IMR-90 (cell line): ENCODE measurements at regions not wholly inside any gene's neighbourhood (a gene's known extent, or its start where the extent isn't known, plus 50 kb on each side); places are given as distances from the start of the nearest gene placed in this dataset.

Source experiments
- ATAC-seq: fragments of 200-7000 bp; cut with Tn5 transposase; 2 replicates; pipeline ENCODE4 v1.9.1; 2020; ENCODE audit warnings: low read depth, mild to moderate bottlenecking, moderate library complexity
- BruUV-seq: library from RNA; stranded (reverse); fragments of 400-500 nt; replicated peaks from 2 replicates; lab custom pipeline; 2021; lab: Mats Ljungman, UMichigan
- CTCF ChIA-PET: fragments of 300-600 bp; formaldehyde crosslinking; extraction: SDS; loops from one replicate; lab custom pipeline; 2021; ENCODE audit warnings: antibody characterized with exemption; lab: Yijun Ruan, JAX
- POLR2A ChIA-PET: fragments of 300-600 bp; sonication (Branson Sonifier 250); formaldehyde crosslinking; loops from one replicate; lab custom pipeline; 2022; ENCODE audit warnings: antibody characterized with exemption; ENCODE audit not compliant: unreplicated experiment; lab: Charles Lee
- DNase-seq: peaks from one replicate; pipeline ENCODE4 v3.0.0; 2013
- H2AFZ ChIP-seq: replicated peaks from 2 replicates; pipeline ENCODE3; 2013; ENCODE audit warnings: low read length, mild to moderate bottlenecking; ENCODE audit not compliant: poor library complexity
- H2AK5ac ChIP-seq: 2 replicates; pipeline ENCODE4 v1.6.1; 2013; ENCODE audit warnings: low read depth, low read length, inconsistent platforms
- H2AK9ac ChIP-seq: replicated peaks from 2 replicates; pipeline ENCODE3; 2013; ENCODE audit warnings: mild to moderate bottlenecking, low read depth, low read length, moderate library complexity; ENCODE audit not compliant: poor library complexity
- H2BK120ac ChIP-seq: 2 replicates; pipeline ENCODE4 v1.6.1; 2013; ENCODE audit warnings: low read depth, low read length, inconsistent platforms
- H2BK15ac ChIP-seq: 3 replicates; pipeline ENCODE4 v1.6.1; 2013; ENCODE audit warnings: low read depth, low read length, inconsistent platforms
- H2BK20ac ChIP-seq: 2 replicates; pipeline ENCODE4 v1.6.1; 2013; ENCODE audit warnings: low read depth, mild to moderate bottlenecking, inconsistent platforms, low read length, moderate library complexity
- H2BK5ac ChIP-seq: 2 replicates; pipeline ENCODE4 v1.6.1; 2013; ENCODE audit warnings: mild to moderate bottlenecking, low read depth, low read length, inconsistent platforms; ENCODE audit not compliant: poor library complexity, severe bottlenecking
- H3K14ac ChIP-seq: replicated peaks from 2 replicates; pipeline ENCODE4 v1.6.1; 2013; ENCODE audit warnings: low read depth, low read length, inconsistent platforms
- H3K18ac ChIP-seq: 2 replicates; pipeline ENCODE4 v1.6.1; 2013; ENCODE audit warnings: low read depth, low read length, control low read depth
- H3K23ac ChIP-seq: 2 replicates; pipeline ENCODE4 v1.6.1; 2013; ENCODE audit warnings: low read depth, low read length, inconsistent platforms
- H3K27ac ChIP-seq: 2 replicates; pipeline ENCODE4 v1.5.1; 2013; ENCODE audit warnings: mild to moderate bottlenecking, control low read depth, low read length; ENCODE audit not compliant: insufficient read depth
- H3K27me3 ChIP-seq: 2 replicates; pipeline ENCODE4 v1.6.1; 2013; ENCODE audit warnings: low read length; ENCODE audit not compliant: control insufficient read depth, insufficient read depth
- H3K36me3 ChIP-seq: 2 replicates; pipeline ENCODE4 v1.6.1; 2013; ENCODE audit warnings: low read length, mixed read lengths; ENCODE audit not compliant: control insufficient read depth, insufficient read depth
- H3K4ac ChIP-seq: 2 replicates; pipeline ENCODE4 v1.6.1; 2013; ENCODE audit warnings: low read depth, low read length, inconsistent platforms
- H3K4me1 ChIP-seq: 2 replicates; pipeline ENCODE4 v1.6.1; 2013; ENCODE audit warnings: low read length, mixed read lengths; ENCODE audit not compliant: control insufficient read depth, insufficient read depth
- H3K4me2 ChIP-seq: 2 replicates; pipeline ENCODE4 v1.6.1; 2013; ENCODE audit warnings: low read depth, mild to moderate bottlenecking, control low read depth, low read length, moderate library complexity
- H3K4me3 ChIP-seq: 2 replicates; pipeline ENCODE4 v1.5.1; 2013; ENCODE audit warnings: low read depth, mild to moderate bottlenecking, control low read depth, low read length, moderate library complexity; ENCODE audit not compliant: insufficient read depth
- H3K56ac ChIP-seq: 2 replicates; pipeline ENCODE4 v1.6.1; 2013; ENCODE audit warnings: low read length, inconsistent platforms; ENCODE audit not compliant: insufficient read depth; ENCODE audit errors: extremely low read depth
- H3K79me1 ChIP-seq, 2 experiments: 2 replicates each; pipeline ENCODE4 v1.6.1; 2013; ENCODE audit warnings: low read length in 2 of 2, inconsistent platforms in 1 of 2, low read depth in 1 of 2
- H3K9ac ChIP-seq: 2 replicates; pipeline ENCODE4 v1.6.1; 2013; ENCODE audit warnings: low read depth, low read length, control low read depth
- H3K9me1 ChIP-seq: 2 replicates; pipeline ENCODE4 v1.6.1; 2013; ENCODE audit warnings: low read length, inconsistent platforms; ENCODE audit not compliant: insufficient read depth
- H3K9me3 ChIP-seq: 2 replicates; pipeline ENCODE4 v1.6.1; 2013; ENCODE audit warnings: low read length; ENCODE audit not compliant: control insufficient read depth, insufficient read depth
- H4K20me1 ChIP-seq: 2 replicates; pipeline ENCODE4 v1.6.1; 2013; ENCODE audit warnings: low read length, inconsistent platforms; ENCODE audit not compliant: insufficient read depth
- H4K5ac ChIP-seq: 2 replicates; pipeline ENCODE4 v1.6.1; 2013; ENCODE audit warnings: mild to moderate bottlenecking, low read depth, low read length, control low read depth
- H4K8ac ChIP-seq, 2 experiments: 2 replicates each; pipeline ENCODE4 v1.6.1; 2013; ENCODE audit warnings: low read depth in 2 of 2, low read length in 2 of 2, control low read depth in 1 of 2, inconsistent platforms in 1 of 2
- H4K91ac ChIP-seq: 2 replicates; pipeline ENCODE4 v1.6.1; 2013; ENCODE audit warnings: low read depth, low read length, inconsistent platforms; ENCODE audit not compliant: insufficient read depth
- BHLHE40 ChIP-seq: fragments of 150-350 bp; IDR thresholded peaks from 2 replicates; pipeline ENCODE4 v1.6.1; 2016; ENCODE audit warnings: mild to moderate bottlenecking, low read depth, low read length
- CEBPB ChIP-seq: IDR thresholded peaks from 2 replicates; pipeline ENCODE4 v1.6.1; 2012; ENCODE audit warnings: low read depth, low read length, improper control_type of control experiment
- CHD1 ChIP-seq: IDR thresholded peaks from 2 replicates; pipeline ENCODE4 v1.6.1; 2012; ENCODE audit warnings: low read depth, low read length, improper control_type of control experiment
- FOS ChIP-seq: fragments of 150-350 bp; IDR thresholded peaks from 2 replicates; pipeline ENCODE4 v1.6.1; 2016; ENCODE audit warnings: low read depth, low read length
- MAFK ChIP-seq: IDR thresholded peaks from 2 replicates; pipeline ENCODE4 v1.6.1; 2012; ENCODE audit warnings: low read depth, low read length, improper control_type of control experiment
- MAZ ChIP-seq: IDR thresholded peaks from 2 replicates; pipeline ENCODE4 v1.6.1; 2012; ENCODE audit warnings: low read depth, mild to moderate bottlenecking, low read length, improper control_type of control experiment, moderate library complexity, borderline replicate concordance
- MXI1 ChIP-seq: IDR thresholded peaks from 2 replicates; pipeline ENCODE4 v1.6.1; 2012; ENCODE audit warnings: low read depth, mild to moderate bottlenecking, low read length, moderate library complexity, borderline replicate concordance
- NFE2L2 ChIP-seq: fragments of 150-350 bp; IDR thresholded peaks from 2 replicates; pipeline ENCODE4 v1.6.1; 2016; ENCODE audit warnings: low read depth, mild to moderate bottlenecking, low read length
- POLR2A ChIP-seq: IDR thresholded peaks from 2 replicates; pipeline ENCODE4 v1.6.1; 2012; ENCODE audit warnings: mild to moderate bottlenecking, low read depth, low read length
- RAD21 ChIP-seq: IDR thresholded peaks from 2 replicates; pipeline ENCODE4 v1.6.1; 2012; ENCODE audit warnings: low read length, improper control_type of control experiment
- RCOR1 ChIP-seq: IDR thresholded peaks from 2 replicates; pipeline ENCODE4 v1.6.1; 2012; ENCODE audit warnings: mild to moderate bottlenecking, low read length, improper control_type of control experiment; ENCODE audit not compliant: insufficient replicate concordance
- RFX5 ChIP-seq: IDR thresholded peaks from 2 replicates; pipeline ENCODE4 v1.8.0; 2012; ENCODE audit warnings: low read depth, mild to moderate bottlenecking, low read length, moderate library complexity
- SMC3 ChIP-seq: fragments of 150-350 bp; IDR thresholded peaks from 2 replicates; pipeline ENCODE4 v1.6.1; 2016; ENCODE audit warnings: low read depth, mild to moderate bottlenecking, antibody characterized with exemption, low read length, moderate library complexity
- WGBS, 2 experiments: methylation state at CpG; one replicate each; pipeline versions ENCODE4 v1.1.5 to v1.1.7; 2013; ENCODE audit warnings: missing lambda C conversion rate in 2 of 2; ENCODE audit not compliant: insufficient read length in 1 of 2; ENCODE audit errors: extremely low coverage in 2 of 2; 5-methylcytosine and 5-hydroxymethylcytosine counted together
- dilution Hi-C: fragments of 300-500 bp; cut with HindIII; formaldehyde crosslinking; loops from one replicate; pipeline ENCODE4 v1.14.3; 2018; ENCODE audit warnings: low sequenced_read_pairs; ENCODE audit not compliant: unreplicated experiment
- in situ Hi-C: fragments of 300-500 bp; cut with MboI; formaldehyde crosslinking; loops from 3 replicates; pipeline ENCODE4 v1.14.3; 2019; ENCODE audit warnings: low sequenced_read_pairs, inconsistent platforms, mixed read lengths
- intact Hi-C: fragments of 100-400 bp; cut with micrococcal nuclease; formaldehyde crosslinking; loops from 2 replicates; pipeline ENCODE4 v1.10.0; 2022
- TF ChIP-seq, protein P1 (sequence below): fragments of 150-350 bp; IDR thresholded peaks from 2 replicates; pipeline ENCODE4 v1.6.1; 2017; ENCODE audit warnings: mild to moderate bottlenecking, antibody characterized with exemption, low read length, low read depth
- TF ChIP-seq, protein P2 (sequence below): conservative IDR thresholded peaks from 2 replicates; pipeline ENCODE4 v1.5.1; 2012; ENCODE audit warnings: mild to moderate bottlenecking, low read depth, low read length, improper control_type of control experiment
- TF ChIP-seq, protein P3 (sequence below): fragments of 150-350 bp; IDR thresholded peaks from 2 replicates; pipeline ENCODE4 v1.6.1; 2016; ENCODE audit warnings: low read depth, mild to moderate bottlenecking, low read length, moderate library complexity, borderline replicate concordance

DNA sequence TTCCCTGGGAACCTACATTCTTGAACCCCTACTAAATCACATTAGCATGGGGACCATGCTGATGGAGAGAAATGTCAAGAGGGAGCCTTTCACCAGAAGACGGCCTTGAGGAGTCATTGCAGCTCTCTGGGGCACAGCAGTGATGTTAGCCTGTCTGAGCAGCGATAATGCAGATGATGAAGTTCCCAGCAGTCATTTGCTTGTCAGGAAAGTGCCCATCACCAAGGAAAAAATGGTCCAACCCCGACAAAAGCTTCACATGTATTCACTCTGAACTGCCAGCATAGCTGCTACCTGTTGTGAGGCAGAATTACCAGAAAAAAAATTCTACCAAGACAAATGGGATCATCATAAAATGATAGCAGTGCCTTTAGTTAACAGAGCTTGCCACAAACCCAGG is 238.4 kb upstream of the UMPS start:
- CTCF ChIA-PET, result no interaction called here
- Histone ChIP-seq H4K5ac (no peak overlapping the region), H3K4me2 (no peak overlapping the region), H3K27ac (no peak overlapping the region), H3K36me3 (no peaks in the 10 kb centered on the region), H3K56ac (no peak overlapping the region), H4K91ac (no peak overlapping the region), H3K9ac (no peak overlapping the region), H2BK120ac (no peak overlapping the region), H3K14ac (no peak overlapping the region), H3K9me3 (no peaks in the 10 kb centered on the region), H3K27me3 (peaks cover 4% of the 10 kb centered on the region; the same call in 1 of the 2 replicates), H3K4me3 (no peak overlapping the region), H2AK5ac (no peak overlapping the region), H2BK20ac (no peak overlapping the region), H3K9me1 (peaks cover 4% of the 10 kb centered on the region; the same call in 1 of the 2 replicates), H2AFZ (no peak overlapping the region), H3K4ac (no peak overlapping the region), H3K79me1 (no peaks in the 10 kb centered on the region), H2BK5ac (no peak overlapping the region), H4K8ac (no peak overlapping the region), H3K23ac (no peak overlapping the region), H3K18ac (no peak overlapping the region), H2BK15ac (no peak overlapping the region), H4K20me1 (no peaks in the 10 kb centered on the region; the same call in 1 of the 2 replicates), H3K4me1 (no peaks in the 10 kb centered on the region), H2AK9ac (no peak overlapping the region)
- DNase-seq (no peak), ATAC-seq (no peak)
- no TSS peak for BruUV-seq
- intact Hi-C loops (loop anchor here (2.0 kb wide), 1 partner anchor 59 kb away; no protein-coding TSS in a partner anchor), in situ Hi-C loops (no loop called here), dilution Hi-C loops (no loop called here)
- no CpG with 5 or more reads among the region's 3 CpGs for WGBS, 2 experiments
- POLR2A ChIA-PET, result no interaction called here
- TF ChIP-seq, protein P1, sequence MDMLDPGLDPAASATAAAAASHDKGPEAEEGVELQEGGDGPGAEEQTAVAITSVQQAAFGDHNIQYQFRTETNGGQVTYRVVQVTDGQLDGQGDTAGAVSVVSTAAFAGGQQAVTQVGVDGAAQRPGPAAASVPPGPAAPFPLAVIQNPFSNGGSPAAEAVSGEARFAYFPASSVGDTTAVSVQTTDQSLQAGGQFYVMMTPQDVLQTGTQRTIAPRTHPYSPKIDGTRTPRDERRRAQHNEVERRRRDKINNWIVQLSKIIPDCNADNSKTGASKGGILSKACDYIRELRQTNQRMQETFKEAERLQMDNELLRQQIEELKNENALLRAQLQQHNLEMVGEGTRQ, result no peak
- no peak for TF ChIP-seq MAZ
- no peak for TF ChIP-seq RFX5
- TF ChIP-seq MAFK, result no peak
- TF ChIP-seq RCOR1, result no peak
- no peak for TF ChIP-seq POLR2A
- TF ChIP-seq NFE2L2, result no peak
- no peak for TF ChIP-seq FOS
- TF ChIP-seq BHLHE40, result no peak
- TF ChIP-seq, protein P2, sequence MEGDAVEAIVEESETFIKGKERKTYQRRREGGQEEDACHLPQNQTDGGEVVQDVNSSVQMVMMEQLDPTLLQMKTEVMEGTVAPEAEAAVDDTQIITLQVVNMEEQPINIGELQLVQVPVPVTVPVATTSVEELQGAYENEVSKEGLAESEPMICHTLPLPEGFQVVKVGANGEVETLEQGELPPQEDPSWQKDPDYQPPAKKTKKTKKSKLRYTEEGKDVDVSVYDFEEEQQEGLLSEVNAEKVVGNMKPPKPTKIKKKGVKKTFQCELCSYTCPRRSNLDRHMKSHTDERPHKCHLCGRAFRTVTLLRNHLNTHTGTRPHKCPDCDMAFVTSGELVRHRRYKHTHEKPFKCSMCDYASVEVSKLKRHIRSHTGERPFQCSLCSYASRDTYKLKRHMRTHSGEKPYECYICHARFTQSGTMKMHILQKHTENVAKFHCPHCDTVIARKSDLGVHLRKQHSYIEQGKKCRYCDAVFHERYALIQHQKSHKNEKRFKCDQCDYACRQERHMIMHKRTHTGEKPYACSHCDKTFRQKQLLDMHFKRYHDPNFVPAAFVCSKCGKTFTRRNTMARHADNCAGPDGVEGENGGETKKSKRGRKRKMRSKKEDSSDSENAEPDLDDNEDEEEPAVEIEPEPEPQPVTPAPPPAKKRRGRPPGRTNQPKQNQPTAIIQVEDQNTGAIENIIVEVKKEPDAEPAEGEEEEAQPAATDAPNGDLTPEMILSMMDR, result no peak
- no peak for TF ChIP-seq CHD1
- TF ChIP-seq MXI1, result no peak
- TF ChIP-seq RAD21, result no peak
- no peak for TF ChIP-seq CEBPB
- TF ChIP-seq, protein P3, sequence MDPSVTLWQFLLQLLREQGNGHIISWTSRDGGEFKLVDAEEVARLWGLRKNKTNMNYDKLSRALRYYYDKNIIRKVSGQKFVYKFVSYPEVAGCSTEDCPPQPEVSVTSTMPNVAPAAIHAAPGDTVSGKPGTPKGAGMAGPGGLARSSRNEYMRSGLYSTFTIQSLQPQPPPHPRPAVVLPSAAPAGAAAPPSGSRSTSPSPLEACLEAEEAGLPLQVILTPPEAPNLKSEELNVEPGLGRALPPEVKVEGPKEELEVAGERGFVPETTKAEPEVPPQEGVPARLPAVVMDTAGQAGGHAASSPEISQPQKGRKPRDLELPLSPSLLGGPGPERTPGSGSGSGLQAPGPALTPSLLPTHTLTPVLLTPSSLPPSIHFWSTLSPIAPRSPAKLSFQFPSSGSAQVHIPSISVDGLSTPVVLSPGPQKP, result no peak
- no peak for TF ChIP-seq SMC3
